ENCODE measurements at regions not wholly inside any gene's neighbourhood (a gene's known extent, or its start where the extent isn't known, plus 50 kb on each side); places are given as distances from the start of the nearest gene placed in this dataset.

DNA sequence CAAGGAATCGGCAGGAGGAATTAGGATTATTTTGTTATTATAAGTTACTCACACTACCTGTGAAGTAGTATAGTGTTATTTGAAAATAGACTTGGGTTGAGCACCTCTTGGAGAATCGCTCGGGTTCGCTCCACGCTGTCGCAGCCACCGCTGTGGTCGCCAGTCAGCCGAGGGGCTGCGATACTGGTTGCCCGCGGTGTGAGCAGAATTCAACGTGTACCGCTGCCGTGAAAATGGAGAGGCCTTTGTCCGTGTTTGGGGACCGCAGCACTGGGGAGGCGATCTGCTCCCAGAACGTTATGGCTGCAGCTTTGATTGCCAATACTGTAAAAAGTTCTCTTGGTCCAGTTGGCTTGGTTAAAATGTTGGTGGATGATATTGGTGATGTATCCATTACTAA lies 117.2 kb downstream of the C7orf25 start:
- Histone ChIP-seq H3K79me2 (ENCODE audit: insufficient read depth, low read length) (no peaks in the 10 kb centered on the region), H4K20me1 (ENCODE audit: insufficient read depth) (no peaks in the 10 kb centered on the region), H3K27me3 (ENCODE audit: insufficient read depth, low read length) (no peaks in the 10 kb centered on the region), H3K4me2 (ENCODE audit: low read length) (no peak overlapping the region), H3K4me3 (replicated peaks in 1 of 2; ENCODE audit: low read depth in 1 of 2, low read length in 2 of 2) (no peak overlapping the region), H3K9me2 (ENCODE audit: insufficient read depth) (no peaks in the 10 kb centered on the region), H2AFZ (ENCODE audit: low read depth, low read length, poor library complexity, severe bottlenecking) (no peak overlapping the region), H3K9me3 (ENCODE audit: control insufficient read depth in 1 of 2, insufficient read depth in 1 of 2, low read depth in 1 of 2, low read length in 2 of 2) (no peaks in the 10 kb centered on the region), H3K36me3 (ENCODE audit: control insufficient read depth in 1 of 2, insufficient read depth in 2 of 2, low read length in 2 of 2) (no peaks in the 10 kb centered on the region), H3K27ac (ENCODE audit: low read depth, low read length) (no peak overlapping the region), H3K9ac (ENCODE audit: low read length) (no peak overlapping the region), H3K4me1 (ENCODE audit: control insufficient read depth in 1 of 2, insufficient read depth in 2 of 2, low read length in 2 of 2) (no peaks in the 10 kb centered on the region)
- ATAC-seq (no peak), DNase-seq (ENCODE audit: low read depth, low spot score) (no peak)
- CTCF ChIA-PET = no interaction called here
- no TSS peak for BruUV-seq (replicated peaks)
- RAD21 ChIA-PET (ENCODE audit: low non-redundant PET in 1 of 2, low total read pairs in 2 of 2, uncharacterized antibody in 2 of 2, unreplicated experiment in 2 of 2) = no interaction called here
- no peak for TF ChIP-seq EZH2phosphoT487 (IDR thresholded peaks at IDR 0.05; ENCODE audit: borderline replicate concordance)
- TF ChIP-seq ZNF274 (IDR thresholded peaks at IDR 0.05; ENCODE audit: low read depth, low read length) = no peak
- no peak for TF ChIP-seq SRF (IDR thresholded peaks at IDR 0.05; ENCODE audit: low read depth)
- TF ChIP-seq SP1 (IDR thresholded peaks at IDR 0.05; ENCODE audit: low read depth) = no peak
- no peak for TF ChIP-seq FOSL1 (IDR thresholded peaks at IDR 0.05; ENCODE audit: low read depth)
- TF ChIP-seq CBX3 (IDR thresholded peaks at IDR 0.05; ENCODE audit: low read depth) = no peak
- TF ChIP-seq EGR1 (IDR thresholded peaks at IDR 0.05; ENCODE audit: low read depth) = no peak
- intact Hi-C loops (cut with micrococcal nuclease) = no loop called here
- POLR2A ChIA-PET = no interaction called here

DNA sequence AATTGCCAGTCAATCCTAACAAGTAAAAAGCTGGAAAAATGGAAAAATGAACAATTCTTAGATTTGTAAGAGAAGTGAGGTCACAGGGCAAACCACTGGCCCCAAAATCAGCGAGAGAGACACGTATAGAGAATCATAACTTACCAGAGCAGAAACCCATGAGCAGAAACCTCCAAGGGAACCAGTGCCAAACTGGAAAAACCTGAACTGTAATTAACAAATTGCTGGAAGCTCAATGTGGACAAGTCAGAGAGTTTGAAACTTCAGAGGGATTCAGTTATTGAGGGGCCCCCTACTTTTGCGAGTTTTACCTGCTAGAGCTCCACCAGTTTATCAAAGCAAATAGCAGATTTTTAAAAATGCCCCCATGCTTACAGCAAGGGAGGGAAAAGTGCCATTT lies 119.0 kb downstream of the C7orf25 start:
- ATAC-seq (no peak), DNase-seq (ENCODE audit: low read depth, low spot score) (no peak)
- H4K20me1 ChIP-seq (ENCODE audit: insufficient read depth) = no peaks in the 10 kb centered on the region
- no peak overlapping the region for H3K4me2 ChIP-seq (ENCODE audit: low read length)
- no peaks in the 10 kb centered on the region for H3K36me3 ChIP-seq (ENCODE audit: control insufficient read depth in 1 of 2, insufficient read depth in 2 of 2, low read length in 2 of 2)
- no peaks in the 10 kb centered on the region for H3K79me2 ChIP-seq (ENCODE audit: insufficient read depth, low read length)
- RAD21 ChIA-PET (ENCODE audit: low non-redundant PET in 1 of 2, low total read pairs in 2 of 2, uncharacterized antibody in 2 of 2, unreplicated experiment in 2 of 2) = no interaction called here
- TF ChIP-seq TCF7L2 (IDR thresholded peaks at IDR 0.05; ENCODE audit: borderline replicate concordance, extremely low read depth, insufficient read depth, insufficient read length) = no peak
- no peak for TF ChIP-seq POLR2AphosphoS5 (IDR thresholded peaks at IDR 0.05; ENCODE audit: low read depth, low read length)
- no peak for TF ChIP-seq ELF1 (IDR thresholded peaks at IDR 0.05; ENCODE audit: borderline replicate concordance, low read depth)
- TF ChIP-seq RAD21 (IDR thresholded peaks at IDR 0.05; ENCODE audit: low read depth) = no peak
- TF ChIP-seq, protein P1, sequence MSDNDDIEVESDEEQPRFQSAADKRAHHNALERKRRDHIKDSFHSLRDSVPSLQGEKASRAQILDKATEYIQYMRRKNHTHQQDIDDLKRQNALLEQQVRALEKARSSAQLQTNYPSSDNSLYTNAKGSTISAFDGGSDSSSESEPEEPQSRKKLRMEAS (IDR thresholded peaks at IDR 0.05) = no peak
- no peak for TF ChIP-seq POLR2A (IDR thresholded peaks at IDR 0.05; ENCODE audit: borderline replicate concordance, extremely low read depth, insufficient read depth, insufficient read length)
- no peak for TF ChIP-seq ZNF274 (IDR thresholded peaks at IDR 0.05; ENCODE audit: low read depth, low read length)
- TF ChIP-seq, protein P2, sequence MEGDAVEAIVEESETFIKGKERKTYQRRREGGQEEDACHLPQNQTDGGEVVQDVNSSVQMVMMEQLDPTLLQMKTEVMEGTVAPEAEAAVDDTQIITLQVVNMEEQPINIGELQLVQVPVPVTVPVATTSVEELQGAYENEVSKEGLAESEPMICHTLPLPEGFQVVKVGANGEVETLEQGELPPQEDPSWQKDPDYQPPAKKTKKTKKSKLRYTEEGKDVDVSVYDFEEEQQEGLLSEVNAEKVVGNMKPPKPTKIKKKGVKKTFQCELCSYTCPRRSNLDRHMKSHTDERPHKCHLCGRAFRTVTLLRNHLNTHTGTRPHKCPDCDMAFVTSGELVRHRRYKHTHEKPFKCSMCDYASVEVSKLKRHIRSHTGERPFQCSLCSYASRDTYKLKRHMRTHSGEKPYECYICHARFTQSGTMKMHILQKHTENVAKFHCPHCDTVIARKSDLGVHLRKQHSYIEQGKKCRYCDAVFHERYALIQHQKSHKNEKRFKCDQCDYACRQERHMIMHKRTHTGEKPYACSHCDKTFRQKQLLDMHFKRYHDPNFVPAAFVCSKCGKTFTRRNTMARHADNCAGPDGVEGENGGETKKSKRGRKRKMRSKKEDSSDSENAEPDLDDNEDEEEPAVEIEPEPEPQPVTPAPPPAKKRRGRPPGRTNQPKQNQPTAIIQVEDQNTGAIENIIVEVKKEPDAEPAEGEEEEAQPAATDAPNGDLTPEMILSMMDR (IDR thresholded peaks at IDR 0.05 in 2 of 3, conservative IDR thresholded peaks at IDR 0.05 in 1 of 3; ENCODE audit: borderline replicate concordance in 1 of 3, insufficient read depth in 1 of 3, low read depth in 2 of 3, low read length in 2 of 3) = no peak
- no peak for TF ChIP-seq CEBPB (IDR thresholded peaks at IDR 0.05; ENCODE audit: low read depth)
- TF ChIP-seq FOSL1 (IDR thresholded peaks at IDR 0.05; ENCODE audit: low read depth) = no peak
- TF ChIP-seq EZH2phosphoT487 (IDR thresholded peaks at IDR 0.05; ENCODE audit: borderline replicate concordance) = no peak
- no peak for TF ChIP-seq SP1 (IDR thresholded peaks at IDR 0.05; ENCODE audit: low read depth)
- no peak for TF ChIP-seq YY1 (IDR thresholded peaks at IDR 0.05; ENCODE audit: extremely low read depth, insufficient replicate concordance, low read depth, low read length)
- TF ChIP-seq EGR1 (IDR thresholded peaks at IDR 0.05; ENCODE audit: low read depth) = no peak
- TF ChIP-seq EZH2 (IDR thresholded peaks at IDR 0.05) = no peak
- POLR2A ChIA-PET = no interaction called here
- H3K4me1 ChIP-seq (ENCODE audit: control insufficient read depth in 1 of 2, insufficient read depth in 2 of 2, low read length in 2 of 2) = no peaks in the 10 kb centered on the region
- no peak overlapping the region for H3K9ac ChIP-seq (ENCODE audit: low read length)
- no peak overlapping the region for H3K27ac ChIP-seq (ENCODE audit: low read depth, low read length)
- H3K9me2 ChIP-seq (ENCODE audit: insufficient read depth) = no peaks in the 10 kb centered on the region
- H3K4me3 ChIP-seq (replicated peaks in 1 of 2; ENCODE audit: low read depth in 1 of 2, low read length in 2 of 2) = no peak overlapping the region
- intact Hi-C loops (cut with micrococcal nuclease) = no loop called here
- CTCF ChIA-PET = no interaction called here
- no peaks in the 10 kb centered on the region for H3K9me3 ChIP-seq (ENCODE audit: control insufficient read depth in 1 of 2, insufficient read depth in 1 of 2, low read depth in 1 of 2, low read length in 2 of 2)
- no peak overlapping the region for H2AFZ ChIP-seq (ENCODE audit: low read depth, low read length, poor library complexity, severe bottlenecking)
- BruUV-seq (replicated peaks) = no TSS peak
- no peaks in the 10 kb centered on the region for H3K27me3 ChIP-seq (ENCODE audit: insufficient read depth, low read length)
